Esophagus muscularis mucosa (tissue), 4 donors: ENCODE measurements at regions not wholly inside any gene's neighbourhood (a gene's known extent, or its start where the extent isn't known, plus 50 kb on each side); places are given as distances from the start of the nearest gene placed in this dataset.

Experiments
- CTCF ChIP-seq, 3 experiments: fragments of 200-600 bp in 2 of 3; fragments of 450-650 bp in 1 of 3; sonication (generic) in 2 of 3; IDR thresholded peaks; one replicate each; pipeline ENCODE4 v1.5.1; 2017 to 2019; ENCODE audit warnings: antibody characterized with exemption in 3 of 3, mild to moderate bottlenecking in 2 of 3, moderate library complexity in 1 of 3
- EP300 ChIP-seq: sonication (generic); formaldehyde crosslinking; IDR thresholded peaks from one replicate; pipeline ENCODE4 v1.6.1; 2017; ENCODE audit warnings: antibody characterized with exemption
- POLR2A ChIP-seq: fragments of 450-650 bp; IDR thresholded peaks from one replicate; pipeline ENCODE4 v1.6.1; 2017; ENCODE audit warnings: antibody characterized with exemption, moderate library complexity, mild to moderate bottlenecking, low read depth
- POLR2AphosphoS5 ChIP-seq, 2 donors: sonication (generic); formaldehyde crosslinking; IDR thresholded peaks; one replicate each; pipeline ENCODE4 v1.6.1; 2017; ENCODE audit warnings: antibody characterized with exemption in 2 of 2

- no peak for TF ChIP-seq CTCF (IDR thresholded peaks at IDR 0.05)
- TF ChIP-seq POLR2A = no peak
- no peak for TF ChIP-seq POLR2AphosphoS5 (IDR thresholded peaks at IDR 0.05)
- TF ChIP-seq EP300 = no peak
These were observed 135.3 kb upstream of the SOX5 start for GRCh38 chr12:24084800-24085199.
